Ishikawa (cell line): ENCODE measurements at regions not wholly inside any gene's neighbourhood (a gene's known extent, or its start where the extent isn't known, plus 50 kb on each side); places are given as distances from the start of the nearest gene placed in this dataset.

Source experiments
- CEBPB ChIP-seq: IDR thresholded peaks from 2 replicates; pipeline ENCODE4 v1.6.1; 2012
- CREB1 ChIP-seq: IDR thresholded peaks from 2 replicates; pipeline ENCODE4 v1.6.1; 2012; ENCODE audit warnings: low read depth
- EGR1 ChIP-seq: IDR thresholded peaks from 2 replicates; pipeline ENCODE4 v1.6.1; 2012
- EP300 ChIP-seq: IDR thresholded peaks from 2 replicates; pipeline ENCODE4 v1.6.1; 2012; ENCODE audit warnings: borderline replicate concordance
- FOXM1 ChIP-seq: IDR thresholded peaks from 2 replicates; pipeline ENCODE4 v1.6.1; 2012; ENCODE audit warnings: low read depth, borderline replicate concordance
- NFIC ChIP-seq: IDR thresholded peaks from 2 replicates; pipeline ENCODE4 v1.6.1; 2012
- RAD21 ChIP-seq: IDR thresholded peaks from 2 replicates; pipeline ENCODE4 v1.6.1; 2012; ENCODE audit warnings: low read depth
- REST ChIP-seq: IDR thresholded peaks from 2 replicates; pipeline ENCODE4 v1.6.1; 2012; ENCODE audit warnings: low read depth, mild to moderate bottlenecking
- TAF1 ChIP-seq: IDR thresholded peaks from 2 replicates; pipeline ENCODE4 v1.6.1; 2012; ENCODE audit warnings: low read depth, mild to moderate bottlenecking
- TCF12 ChIP-seq: IDR thresholded peaks from 2 replicates; pipeline ENCODE4 v1.6.1; 2012; ENCODE audit warnings: low read depth
- TEAD4 ChIP-seq: IDR thresholded peaks from 2 replicates; pipeline ENCODE4 v1.6.1; 2012
- YY1 ChIP-seq: IDR thresholded peaks from 2 replicates; pipeline ENCODE4 v1.6.1; 2012; ENCODE audit warnings: low read depth
- ZBTB7A ChIP-seq: IDR thresholded peaks from 2 replicates; pipeline ENCODE4 v1.6.1; 2012; ENCODE audit warnings: low read depth
- TF ChIP-seq, protein P1 (sequence below): IDR thresholded peaks from 2 replicates; pipeline ENCODE4 v1.6.1; 2012
- TF ChIP-seq, protein P2 (sequence below): IDR thresholded peaks from 2 replicates; pipeline ENCODE4 v1.6.1; 2012

- TF ChIP-seq YY1, result no peak
- TF ChIP-seq EGR1, result no peak
- TF ChIP-seq CREB1, result no peak
- TF ChIP-seq, protein P1, sequence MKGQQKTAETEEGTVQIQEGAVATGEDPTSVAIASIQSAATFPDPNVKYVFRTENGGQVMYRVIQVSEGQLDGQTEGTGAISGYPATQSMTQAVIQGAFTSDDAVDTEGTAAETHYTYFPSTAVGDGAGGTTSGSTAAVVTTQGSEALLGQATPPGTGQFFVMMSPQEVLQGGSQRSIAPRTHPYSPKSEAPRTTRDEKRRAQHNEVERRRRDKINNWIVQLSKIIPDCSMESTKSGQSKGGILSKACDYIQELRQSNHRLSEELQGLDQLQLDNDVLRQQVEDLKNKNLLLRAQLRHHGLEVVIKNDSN, result no peak
- no peak for TF ChIP-seq FOXM1
- no peak for TF ChIP-seq RAD21
- TF ChIP-seq REST, result no peak
- TF ChIP-seq NFIC, result no peak
- TF ChIP-seq CEBPB, result no peak
- TF ChIP-seq, protein P2, sequence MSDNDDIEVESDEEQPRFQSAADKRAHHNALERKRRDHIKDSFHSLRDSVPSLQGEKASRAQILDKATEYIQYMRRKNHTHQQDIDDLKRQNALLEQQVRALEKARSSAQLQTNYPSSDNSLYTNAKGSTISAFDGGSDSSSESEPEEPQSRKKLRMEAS, result no peak
- TF ChIP-seq ZBTB7A, result no peak
- no peak for TF ChIP-seq TAF1
- no peak for TF ChIP-seq TEAD4
- no peak for TF ChIP-seq TCF12
- TF ChIP-seq EP300, result no peak
Measured at GRCh38 chr18:22525313-22525712, 107.6 kb upstream of the CTAGE1 start.

- TF ChIP-seq TEAD4 (no peak), CEBPB (no peak), TCF12 (no peak), YY1 (no peak), TAF1 (no peak), FOXM1 (no peak)
- TF ChIP-seq, protein P2, result no peak
Measured at GRCh38 chr18:22525883-22526282, 108.2 kb upstream of the CTAGE1 start.

DNA sequence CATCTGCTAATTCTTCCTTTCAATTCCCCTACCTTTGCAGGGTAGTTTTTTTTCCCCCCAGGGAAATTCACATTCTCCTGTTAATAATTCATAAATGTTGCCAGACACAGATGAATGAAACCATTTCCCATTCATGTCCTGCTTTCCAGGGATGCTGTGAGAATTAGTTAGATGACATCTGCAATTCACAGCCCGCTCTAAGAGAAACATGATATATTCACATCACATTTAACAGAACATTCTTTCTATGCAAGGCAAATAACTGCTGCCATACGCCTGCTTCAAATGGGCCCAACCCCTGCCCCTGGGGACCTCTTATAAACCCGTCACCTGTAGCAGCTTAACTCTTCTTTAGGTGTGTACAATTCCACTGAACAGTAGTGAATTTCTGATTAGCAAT, 110.6 kb upstream of the CTAGE1 start:
- TF ChIP-seq TEAD4, result no peak
- TF ChIP-seq FOXM1, result no peak
- no peak for TF ChIP-seq REST
- no peak for TF ChIP-seq CREB1
- TF ChIP-seq TAF1, result no peak
- no peak for TF ChIP-seq RAD21
- TF ChIP-seq, protein P1, result no peak
- no peak for TF ChIP-seq TCF12
- TF ChIP-seq ZBTB7A, result no peak
- TF ChIP-seq EP300, result no peak
- no peak for TF ChIP-seq YY1
- no peak for TF ChIP-seq NFIC
- TF ChIP-seq, protein P2, result no peak
- no peak for TF ChIP-seq CEBPB

- TF ChIP-seq NFIC (no peak), TCF12 (no peak), TEAD4 (no peak), FOXM1 (no peak), EP300 (no peak), EGR1 (no peak), RAD21 (no peak), REST (no peak), CEBPB (no peak), ZBTB7A (no peak), TAF1 (no peak)
- TF ChIP-seq, protein P1, result no peak
- TF ChIP-seq, protein P2, result no peak
Measured at GRCh38 chr18:22536558-22536957, 118.8 kb upstream of the CTAGE1 start.
